HEK293 (cell line): ENCODE measurements at regions not wholly inside any gene's neighbourhood (a gene's known extent, or its start where the extent isn't known, plus 50 kb on each side); places are given as distances from the start of the nearest gene placed in this dataset.

Experiments used
- CTCF ChIA-PET: fragments of 350-600 bp; formaldehyde crosslinking; extraction: SDS; loops from one replicate; lab custom pipeline; 2021; ENCODE audit warnings: antibody characterized with exemption; lab: Yijun Ruan, JAX
- POLR2A ChIA-PET: fragments of 300-600 bp; formaldehyde crosslinking; extraction: SDS; loops from one replicate; lab custom pipeline; 2020; ENCODE audit warnings: antibody characterized with exemption, inconsistent platforms; lab: Yijun Ruan, JAX
- H3K27ac ChIP-seq: fragments of 200-500 bp; sonication (Bioruptor generic); 2 replicates; pipeline ENCODE4 v1.5.1; 2014; ENCODE audit warnings: low read depth, low read length, control low read depth, inconsistent platforms; ENCODE audit errors: extremely low read depth
- H3K36me3 ChIP-seq, 2 experiments: fragments of 200-500 bp in 1 of 2; sonication (Bioruptor generic) in 1 of 2; 1 replicate in 1 of 2; 2 replicates in 1 of 2; pipeline ENCODE4 v1.5.1; 2014 to 2017; ENCODE audit warnings: inconsistent platforms in 2 of 2, low read length in 2 of 2; ENCODE audit not compliant: control insufficient read depth in 2 of 2, insufficient read depth in 1 of 2
- H3K4me1 ChIP-seq: fragments of 200-500 bp; sonication (Bioruptor generic); 2 replicates; pipeline ENCODE4 v1.5.1; 2014; ENCODE audit warnings: mild to moderate bottlenecking, low read length, inconsistent platforms; ENCODE audit not compliant: control insufficient read depth, insufficient read depth
- H3K4me3 ChIP-seq: 2 replicates; pipeline ENCODE4 v1.5.1; 2011; ENCODE audit warnings: low read depth, mild to moderate bottlenecking, control low read depth, low read length, moderate library complexity
- H3K9me3 ChIP-seq: fragments of 200-500 bp; sonication (Bioruptor generic); 2 replicates; pipeline ENCODE4 v1.5.1; 2014; ENCODE audit warnings: low read depth, low read length, inconsistent platforms; ENCODE audit not compliant: control insufficient read depth, insufficient read depth
- BCL11A ChIP-seq: fragments of 450-650 bp; formaldehyde crosslinking; IDR thresholded peaks from 2 replicates; pipeline ENCODE4 v1.5.1; 2016; ENCODE audit warnings: low read depth, missing biosample characterization, missing genetic modification characterization
- FEZF1 ChIP-seq: fragments of 450-650 bp; formaldehyde crosslinking; IDR thresholded peaks from 2 replicates; pipeline ENCODE4 v1.5.1; 2016; ENCODE audit warnings: missing biosample characterization, missing genetic modification characterization
- HOXA7 ChIP-seq: sonication (generic); formaldehyde crosslinking; IDR thresholded peaks from 2 replicates; pipeline ENCODE4 v1.8.1; 2022; ENCODE audit warnings: missing genetic modification reagents, borderline replicate concordance
- KLF7 ChIP-seq: fragments of 450-650 bp; formaldehyde crosslinking; IDR thresholded peaks from 2 replicates; pipeline ENCODE4 v1.5.1; 2016; ENCODE audit warnings: missing biosample characterization, missing genetic modification characterization, borderline replicate concordance
- OVOL3 ChIP-seq: fragments of 450-650 bp; formaldehyde crosslinking; IDR thresholded peaks from 2 replicates; pipeline ENCODE4 v1.5.1; 2016; ENCODE audit warnings: missing biosample characterization, missing genetic modification characterization
- RBAK ChIP-seq: fragments of 450-650 bp; formaldehyde crosslinking; IDR thresholded peaks from 2 replicates; pipeline ENCODE4 v1.5.1; 2016; ENCODE audit warnings: missing biosample characterization, missing genetic modification characterization
- SP3 ChIP-seq: fragments of 450-650 bp; formaldehyde crosslinking; IDR thresholded peaks from 2 replicates; pipeline ENCODE4 v1.5.1; 2016; ENCODE audit warnings: missing biosample characterization, missing genetic modification characterization
- TCF7L2 ChIP-seq: IDR thresholded peaks from 2 replicates; pipeline ENCODE4 v1.6.1; 2011; ENCODE audit warnings: low read depth, mild to moderate bottlenecking, inconsistent platforms, low read length, moderate library complexity, borderline replicate concordance
- TRIM28 ChIP-seq: IDR thresholded peaks from 2 replicates; pipeline ENCODE4 v1.6.1; 2011; ENCODE audit warnings: low read length, control low read depth, borderline replicate concordance
- ZBTB20 ChIP-seq: fragments of 450-650 bp; formaldehyde crosslinking; IDR thresholded peaks from 2 replicates; pipeline ENCODE4 v1.5.1; 2016; ENCODE audit warnings: missing biosample characterization, missing genetic modification characterization
- ZBTB21 ChIP-seq: fragments of 450-650 bp; formaldehyde crosslinking; IDR thresholded peaks from 2 replicates; pipeline ENCODE4 v1.5.1; 2017; ENCODE audit warnings: missing biosample characterization, missing genetic modification characterization
- ZEB2 ChIP-seq: fragments of 450-650 bp; formaldehyde crosslinking; IDR thresholded peaks from 2 replicates; pipeline ENCODE4 v1.5.1; 2016; ENCODE audit warnings: missing biosample characterization, missing genetic modification characterization
- ZFP37 ChIP-seq: fragments of 450-650 bp; formaldehyde crosslinking; IDR thresholded peaks from 2 replicates; pipeline ENCODE4 v1.5.1; 2016; ENCODE audit warnings: missing biosample characterization, missing genetic modification characterization
- ZNF133 ChIP-seq: fragments of 450-650 bp; formaldehyde crosslinking; IDR thresholded peaks from 2 replicates; pipeline ENCODE4 v1.5.1; 2016; ENCODE audit warnings: missing biosample characterization, missing genetic modification characterization
- ZNF155 ChIP-seq: fragments of 450-650 bp; formaldehyde crosslinking; IDR thresholded peaks from 2 replicates; pipeline ENCODE4 v1.5.1; 2016; ENCODE audit warnings: missing biosample characterization, missing genetic modification characterization
- ZNF24 ChIP-seq: fragments of 450-650 bp; formaldehyde crosslinking; IDR thresholded peaks from 2 replicates; pipeline ENCODE4 v1.5.1; 2016; ENCODE audit warnings: missing biosample characterization, missing genetic modification characterization
- ZNF248 ChIP-seq: fragments of 450-650 bp; formaldehyde crosslinking; IDR thresholded peaks from 2 replicates; pipeline ENCODE4 v1.5.1; 2017; ENCODE audit warnings: missing biosample characterization, missing genetic modification characterization
- ZNF266 ChIP-seq: fragments of 450-650 bp; formaldehyde crosslinking; IDR thresholded peaks from 2 replicates; pipeline ENCODE4 v1.5.1; 2016; ENCODE audit warnings: missing biosample characterization, missing genetic modification characterization, low read depth
- ZNF311 ChIP-seq: fragments of 450-650 bp; formaldehyde crosslinking; IDR thresholded peaks from 2 replicates; pipeline ENCODE4 v1.5.1; 2017; ENCODE audit warnings: missing biosample characterization, missing genetic modification characterization, borderline replicate concordance
- ZNF530 ChIP-seq: fragments of 450-650 bp; formaldehyde crosslinking; IDR thresholded peaks from 2 replicates; pipeline ENCODE4 v1.5.1; 2016; ENCODE audit warnings: low read depth, missing biosample characterization, missing genetic modification characterization
- ZNF555 ChIP-seq: fragments of 450-650 bp; formaldehyde crosslinking; conservative IDR thresholded peaks from 2 replicates; pipeline ENCODE4 v1.5.1; 2017; ENCODE audit warnings: missing biosample characterization, mild to moderate bottlenecking, missing genetic modification characterization, inconsistent platforms
- ZNF558 ChIP-seq: fragments of 450-650 bp; formaldehyde crosslinking; IDR thresholded peaks from 2 replicates; pipeline ENCODE4 v1.5.1; 2016; ENCODE audit warnings: missing biosample characterization, missing genetic modification characterization
- ZNF658 ChIP-seq: fragments of 450-650 bp; formaldehyde crosslinking; IDR thresholded peaks from 2 replicates; pipeline ENCODE4; 2016; ENCODE audit warnings: missing biosample characterization, missing genetic modification characterization
- TF ChIP-seq, protein P1 (sequence below): fragments of 450-650 bp; formaldehyde crosslinking; IDR thresholded peaks from 2 replicates; pipeline ENCODE4 v1.5.1; 2016; ENCODE audit warnings: missing biosample characterization, missing genetic modification characterization, low read depth
- TF ChIP-seq, protein P2 (sequence below): fragments of 450-650 bp; formaldehyde crosslinking; IDR thresholded peaks from 2 replicates; pipeline ENCODE4 v1.5.1; 2016; ENCODE audit warnings: missing biosample characterization, missing genetic modification characterization
- TF ChIP-seq, protein P3 (sequence below): fragments of 450-650 bp; formaldehyde crosslinking; IDR thresholded peaks from 2 replicates; pipeline ENCODE4 v1.5.1; 2017; ENCODE audit warnings: missing biosample characterization, missing genetic modification characterization
- TF ChIP-seq, protein P4 (sequence below): fragments of 450-650 bp; formaldehyde crosslinking; IDR thresholded peaks from 2 replicates; pipeline ENCODE4 v1.5.1; 2016; ENCODE audit warnings: missing biosample characterization, missing genetic modification characterization

DNA sequence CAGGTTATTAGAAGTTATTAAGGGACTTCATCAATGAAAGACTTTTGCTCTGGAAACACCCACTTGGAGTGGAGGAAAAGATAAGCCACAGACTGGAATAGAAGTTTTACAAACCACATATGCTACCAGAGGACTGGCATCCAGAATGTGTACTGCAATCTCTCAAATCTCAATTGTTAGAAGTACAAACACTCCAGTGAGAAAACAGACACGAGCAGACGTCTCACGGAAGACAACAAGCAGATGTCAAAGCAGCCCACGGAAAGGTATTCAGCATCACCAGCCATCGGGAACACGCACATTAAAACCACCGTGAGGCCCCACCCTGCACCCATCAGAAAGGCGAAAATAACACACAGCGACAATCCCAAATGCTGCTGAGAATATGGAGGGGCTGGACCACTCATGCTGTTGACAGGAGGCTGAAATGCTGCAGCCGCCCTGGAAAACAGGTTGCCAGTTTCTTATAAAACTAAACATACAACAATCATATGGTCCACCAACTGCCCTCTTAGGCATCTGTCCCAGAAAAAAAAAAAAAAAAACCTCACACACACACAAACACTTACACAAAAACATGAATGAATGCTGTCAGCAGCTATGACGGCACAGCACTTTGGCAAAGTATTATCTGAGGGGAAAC lies 131.9 kb upstream of the SFSWAP start:
- H3K9me3 ChIP-seq = no peaks in the 10 kb centered on the region
- ChIA-PET POLR2A (no interaction called here), CTCF (no interaction called here)
- H3K36me3 ChIP-seq = no peaks in the 10 kb centered on the region
- H3K4me1 ChIP-seq = no peaks in the 10 kb centered on the region
- no peak overlapping the region for H3K27ac ChIP-seq
- H3K4me3 ChIP-seq = no peak overlapping the region
- no peak for TF ChIP-seq ZFP37
- TF ChIP-seq, protein P1, sequence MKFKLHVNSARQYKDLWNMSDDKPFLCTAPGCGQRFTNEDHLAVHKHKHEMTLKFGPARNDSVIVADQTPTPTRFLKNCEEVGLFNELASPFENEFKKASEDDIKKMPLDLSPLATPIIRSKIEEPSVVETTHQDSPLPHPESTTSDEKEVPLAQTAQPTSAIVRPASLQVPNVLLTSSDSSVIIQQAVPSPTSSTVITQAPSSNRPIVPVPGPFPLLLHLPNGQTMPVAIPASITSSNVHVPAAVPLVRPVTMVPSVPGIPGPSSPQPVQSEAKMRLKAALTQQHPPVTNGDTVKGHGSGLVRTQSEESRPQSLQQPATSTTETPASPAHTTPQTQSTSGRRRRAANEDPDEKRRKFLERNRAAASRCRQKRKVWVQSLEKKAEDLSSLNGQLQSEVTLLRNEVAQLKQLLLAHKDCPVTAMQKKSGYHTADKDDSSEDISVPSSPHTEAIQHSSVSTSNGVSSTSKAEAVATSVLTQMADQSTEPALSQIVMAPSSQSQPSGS (tag by site-specific recombination) = no peak
- TF ChIP-seq ZEB2 (tag by site-specific recombination) = no peak
- no peak for TF ChIP-seq HOXA7 (CRISPR knock-in tag)
- no peak for TF ChIP-seq RBAK (tag by site-specific recombination)
- no peak for TF ChIP-seq ZNF248 (tag by site-specific recombination)
- no peak for TF ChIP-seq FEZF1 (tag by site-specific recombination)
- TF ChIP-seq ZNF658 (tag by site-specific recombination) = no peak
- no peak for TF ChIP-seq ZNF133
- TF ChIP-seq ZNF530 (tag by site-specific recombination) = no peak
- TF ChIP-seq TRIM28 = no peak
- TF ChIP-seq TCF7L2 = no peak
- no peak for TF ChIP-seq ZNF155 (tag by site-specific recombination)
- TF ChIP-seq ZNF266 (tag by site-specific recombination) = no peak

DNA sequence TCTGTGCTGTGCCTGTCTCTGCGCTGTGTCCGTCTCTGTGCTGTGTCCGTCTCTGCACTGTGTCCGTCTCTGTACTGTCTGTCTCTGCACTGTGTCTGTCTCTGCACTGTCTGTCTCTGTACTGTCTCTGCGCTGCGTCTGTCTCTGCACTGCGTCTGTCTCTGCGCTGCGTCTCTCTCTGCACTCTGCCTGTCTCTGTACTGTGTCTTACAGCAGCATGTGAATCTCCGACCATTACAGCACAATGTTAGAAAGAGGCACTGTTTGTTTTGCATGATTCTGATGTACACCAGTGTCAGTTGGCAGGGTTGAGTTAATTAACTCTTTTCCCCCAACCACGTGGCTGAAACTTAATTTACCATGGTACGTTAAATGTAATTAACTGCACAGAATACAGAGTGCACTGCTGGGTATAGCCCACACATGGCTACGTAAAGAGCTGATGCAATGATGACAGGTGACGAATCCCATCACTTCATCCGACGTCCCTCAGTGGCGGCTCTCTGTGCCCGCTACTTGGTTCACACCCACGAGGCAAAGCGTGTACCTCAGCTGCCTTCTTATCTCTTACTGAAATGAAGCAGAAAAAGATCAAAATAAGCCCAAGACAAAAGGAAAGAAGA lies 127.7 kb upstream of the SFSWAP start:
- ChIA-PET CTCF (no interaction called here), POLR2A (no interaction called here)
- Histone ChIP-seq H3K9me3 (no peaks in the 10 kb centered on the region), H3K4me3 (no peak overlapping the region), H3K27ac (no peak overlapping the region), H3K4me1 (no peaks in the 10 kb centered on the region), H3K36me3 (no peaks in the 10 kb centered on the region)
- TF ChIP-seq ZBTB21 (tag by site-specific recombination) = peak; percentile 84
- no peak for TF ChIP-seq ZNF555
- no peak for TF ChIP-seq SP3 (tag by site-specific recombination)
- TF ChIP-seq ZNF311 (tag by site-specific recombination) = no peak
- TF ChIP-seq, protein P2, sequence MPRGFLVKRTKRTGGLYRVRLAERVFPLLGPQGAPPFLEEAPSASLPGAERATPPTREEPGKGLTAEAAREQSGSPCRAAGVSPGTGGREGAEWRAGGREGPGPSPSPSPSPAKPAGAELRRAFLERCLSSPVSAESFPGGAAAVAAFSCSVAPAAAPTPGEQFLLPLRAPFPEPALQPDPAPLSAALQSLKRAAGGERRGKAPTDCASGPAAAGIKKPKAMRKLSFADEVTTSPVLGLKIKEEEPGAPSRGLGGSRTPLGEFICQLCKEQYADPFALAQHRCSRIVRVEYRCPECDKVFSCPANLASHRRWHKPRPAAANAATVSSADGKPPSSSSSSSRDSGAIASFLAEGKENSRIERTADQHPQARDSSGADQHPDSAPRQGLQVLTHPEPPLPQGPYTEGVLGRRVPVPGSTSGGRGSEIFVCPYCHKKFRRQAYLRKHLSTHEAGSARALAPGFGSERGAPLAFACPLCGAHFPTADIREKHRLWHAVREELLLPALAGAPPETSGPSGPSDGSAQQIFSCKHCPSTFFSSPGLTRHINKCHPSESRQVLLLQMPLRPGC (tag by site-specific recombination) = 0 out of 2 replicates have a peak, but pooled peaks have one; percentile 46
- TF ChIP-seq, protein P3, sequence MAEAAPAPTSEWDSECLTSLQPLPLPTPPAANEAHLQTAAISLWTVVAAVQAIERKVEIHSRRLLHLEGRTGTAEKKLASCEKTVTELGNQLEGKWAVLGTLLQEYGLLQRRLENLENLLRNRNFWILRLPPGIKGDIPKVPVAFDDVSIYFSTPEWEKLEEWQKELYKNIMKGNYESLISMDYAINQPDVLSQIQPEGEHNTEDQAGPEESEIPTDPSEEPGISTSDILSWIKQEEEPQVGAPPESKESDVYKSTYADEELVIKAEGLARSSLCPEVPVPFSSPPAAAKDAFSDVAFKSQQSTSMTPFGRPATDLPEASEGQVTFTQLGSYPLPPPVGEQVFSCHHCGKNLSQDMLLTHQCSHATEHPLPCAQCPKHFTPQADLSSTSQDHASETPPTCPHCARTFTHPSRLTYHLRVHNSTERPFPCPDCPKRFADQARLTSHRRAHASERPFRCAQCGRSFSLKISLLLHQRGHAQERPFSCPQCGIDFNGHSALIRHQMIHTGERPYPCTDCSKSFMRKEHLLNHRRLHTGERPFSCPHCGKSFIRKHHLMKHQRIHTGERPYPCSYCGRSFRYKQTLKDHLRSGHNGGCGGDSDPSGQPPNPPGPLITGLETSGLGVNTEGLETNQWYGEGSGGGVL (tag by site-specific recombination) = no peak
- peak; percentile 61; the same call in 1 of the 2 replicates for TF ChIP-seq ZBTB20
- no peak for TF ChIP-seq KLF7
- TF ChIP-seq ZNF558 (tag by site-specific recombination) = 0 out of 2 replicates have a peak, but pooled peaks have one; percentile 20
- TF ChIP-seq BCL11A (tag by site-specific recombination) = 0 out of 2 replicates have a peak, but pooled peaks have one; percentile 12
- TF ChIP-seq, protein P4, sequence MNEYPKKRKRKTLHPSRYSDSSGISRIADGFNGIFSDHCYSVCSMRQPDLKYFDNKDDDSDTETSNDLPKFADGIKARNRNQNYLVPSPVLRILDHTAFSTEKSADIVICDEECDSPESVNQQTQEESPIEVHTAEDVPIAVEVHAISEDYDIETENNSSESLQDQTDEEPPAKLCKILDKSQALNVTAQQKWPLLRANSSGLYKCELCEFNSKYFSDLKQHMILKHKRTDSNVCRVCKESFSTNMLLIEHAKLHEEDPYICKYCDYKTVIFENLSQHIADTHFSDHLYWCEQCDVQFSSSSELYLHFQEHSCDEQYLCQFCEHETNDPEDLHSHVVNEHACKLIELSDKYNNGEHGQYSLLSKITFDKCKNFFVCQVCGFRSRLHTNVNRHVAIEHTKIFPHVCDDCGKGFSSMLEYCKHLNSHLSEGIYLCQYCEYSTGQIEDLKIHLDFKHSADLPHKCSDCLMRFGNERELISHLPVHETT (tag by site-specific recombination) = no peak
- TF ChIP-seq, protein P1 (tag by site-specific recombination) = peak; percentile 64
- no peak for TF ChIP-seq TCF7L2
- peak; percentile 96 for TF ChIP-seq ZNF24 (tag by site-specific recombination)
- peak; percentile 86 for TF ChIP-seq OVOL3 (tag by site-specific recombination)
